NOMO-1 (cell line): ENCODE measurements at regions not wholly inside any gene's neighbourhood (a gene's known extent, or its start where the extent isn't known, plus 50 kb on each side); places are given as distances from the start of the nearest gene placed in this dataset.
A peak's percentile ranks its signal among the peaks of the same experiment; 100 is the strongest.
"Not testable (repeated sequence)": the region's sequence is repeated elsewhere in the genome, so short reads cannot be mapped to it uniquely, and the experiment has no call there.

Experiments
- DNase-seq, 2 experiments: peaks; one replicate each; lab custom pipeline; 2025; ENCODE audit not compliant: unreplicated experiment in 2 of 2; lab: John Stamatoyannopoulos, UW

GRCh38 chr5:44565360-44565759, 176.1 kb upstream of the FGF10 start:
- no peak for DNase-seq

DNA sequence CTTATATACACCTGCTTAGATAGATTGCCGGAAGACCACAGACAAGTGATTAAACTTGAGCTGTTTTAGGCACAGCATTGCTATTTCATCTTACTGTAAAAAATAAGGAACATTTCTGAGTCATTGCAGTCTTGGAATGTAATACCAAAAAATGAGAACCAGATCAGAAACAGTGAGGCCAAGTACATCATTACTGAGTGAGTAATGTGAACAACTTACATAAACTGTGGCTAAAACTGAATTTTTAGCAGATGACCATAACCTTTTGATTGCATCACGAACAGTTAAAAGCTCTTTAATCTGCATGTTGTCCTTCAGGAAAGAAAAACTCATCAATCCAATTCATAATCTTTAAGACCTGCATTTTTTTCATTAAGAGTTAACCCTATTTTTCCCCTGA, 157.1 kb upstream of the FGF10 start:
- DNase-seq: no peak

DNA sequence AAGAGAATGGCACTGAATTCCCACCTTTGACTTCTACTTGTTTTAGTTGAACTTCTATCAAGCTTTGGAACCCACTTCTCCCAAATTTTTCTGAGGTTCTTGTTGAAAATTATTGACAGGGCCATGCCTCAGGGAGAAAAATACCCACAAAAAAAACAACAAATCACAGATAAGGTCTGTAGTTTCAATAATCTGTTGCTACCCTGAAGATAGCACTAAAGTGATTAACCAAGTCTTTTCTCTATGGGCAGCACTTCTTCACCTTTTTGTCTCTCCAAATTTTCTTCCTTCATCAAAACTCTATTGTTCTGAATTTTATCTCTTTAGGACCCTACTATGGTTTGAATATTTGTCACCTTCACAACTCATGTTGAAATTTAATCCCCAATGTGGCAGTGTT, 154.3 kb upstream of the FGF10 start:
- no peak for DNase-seq

- no peak for DNase-seq
Observed at GRCh38 chr5:44542470-44542869, 153.2 kb upstream of the FGF10 start.

DNA sequence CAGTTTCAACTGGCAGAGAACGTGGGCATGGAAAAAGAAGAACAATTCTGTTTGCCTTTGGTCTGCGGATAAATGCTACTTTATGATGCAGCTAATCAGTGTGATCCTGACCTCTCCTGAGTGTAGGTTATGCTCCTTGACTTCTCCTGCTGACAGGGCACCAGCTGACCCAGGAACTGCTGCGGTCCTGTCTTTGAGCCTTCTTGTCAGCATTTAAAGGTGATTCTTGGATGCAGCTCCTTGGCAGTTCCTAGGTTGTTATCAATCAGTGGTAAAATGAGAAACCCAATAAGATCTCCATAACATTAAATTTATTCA, 150.3 kb upstream of the FGF10 start:
- DNase-seq: no peak

DNA sequence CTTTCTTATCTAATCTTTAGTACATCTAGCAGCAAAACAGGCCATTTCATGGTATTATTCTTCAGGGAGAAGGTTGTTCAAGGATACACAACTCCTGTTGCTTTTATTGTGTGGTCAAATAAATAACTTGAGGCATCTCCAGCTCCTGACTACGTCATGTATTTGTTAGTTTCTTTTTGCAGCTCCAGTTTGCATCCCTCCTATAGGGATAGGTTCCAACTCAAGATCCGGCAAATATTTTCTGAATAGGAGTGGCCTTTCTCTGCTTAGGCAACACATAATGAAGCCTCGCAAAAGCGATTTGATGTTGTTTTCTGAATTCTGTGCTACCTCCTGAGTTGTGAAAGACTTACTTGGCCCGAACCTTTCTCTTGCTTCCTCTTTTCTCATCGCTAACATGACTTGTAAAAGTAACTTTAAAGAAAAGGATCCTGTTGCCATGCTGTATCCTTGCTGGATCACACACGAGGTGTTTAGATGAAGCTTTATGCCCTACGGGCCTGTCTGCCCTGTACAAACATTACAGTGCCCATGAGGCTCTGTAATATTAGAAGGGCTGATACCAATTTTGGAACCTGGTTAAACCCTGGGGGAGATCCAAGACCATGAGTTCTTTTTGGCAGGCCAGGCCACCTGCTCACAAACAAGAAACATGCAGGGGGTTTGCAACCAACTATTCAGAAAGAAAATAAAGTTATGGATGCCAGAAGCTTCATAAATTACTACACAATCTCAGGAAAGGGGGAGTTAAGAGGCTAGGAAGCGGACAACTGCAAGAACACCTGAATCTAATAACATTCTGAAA, 149.8 kb upstream of the FGF10 start:
- DNase-seq: peak; percentile 55 to 64

DNA sequence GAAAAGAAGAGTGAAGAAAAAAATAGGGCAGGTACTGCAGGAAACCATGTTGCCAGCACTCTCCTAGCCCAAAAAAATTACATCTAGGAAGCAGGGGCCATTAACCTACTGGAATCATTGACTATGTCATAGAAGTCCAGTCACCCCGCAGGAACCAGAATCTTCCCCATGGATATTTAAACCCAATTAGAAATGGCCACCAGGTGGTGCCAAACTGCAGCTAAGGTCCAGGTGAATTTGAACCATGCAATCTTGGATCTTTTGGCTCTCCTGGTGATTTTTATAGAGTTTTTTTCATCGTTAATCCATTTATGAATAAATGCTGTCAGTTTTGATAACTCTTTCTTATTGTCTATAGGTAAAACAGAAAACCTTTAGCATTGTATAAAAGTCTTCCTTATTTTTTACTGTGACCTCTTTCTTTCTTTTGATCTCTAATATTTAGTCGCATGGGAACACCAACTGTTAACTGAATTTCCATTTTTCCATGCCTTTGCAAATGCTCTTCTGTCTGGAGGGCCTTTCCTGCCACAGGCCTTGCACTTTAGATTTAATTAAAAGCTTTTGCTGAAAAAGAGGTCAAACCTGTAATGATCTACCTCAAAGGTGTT, 147.5 kb upstream of the FGF10 start:
- peak in 1 of 2 experiments; percentile 4 for DNase-seq

DNA sequence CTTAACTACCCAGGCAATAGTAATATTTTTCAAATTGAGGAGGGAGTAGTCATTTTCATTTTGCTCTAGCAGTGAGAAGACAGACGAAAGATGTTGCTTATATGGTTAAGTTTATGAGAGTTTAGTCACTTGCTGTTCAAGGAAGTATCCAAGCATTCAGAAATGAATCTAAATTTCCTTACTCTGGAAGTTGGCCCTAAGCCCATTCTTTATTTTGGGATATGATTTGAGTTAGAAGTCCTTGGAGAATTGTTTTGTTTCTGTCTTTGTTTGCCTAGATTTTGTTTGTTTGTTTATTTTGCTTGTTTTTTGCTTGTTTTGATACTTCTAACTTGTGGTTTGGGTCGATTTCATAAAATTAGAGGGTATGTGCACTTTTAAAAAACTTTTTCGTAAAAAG, 146.4 kb upstream of the FGF10 start:
- DNase-seq: no peak

DNA sequence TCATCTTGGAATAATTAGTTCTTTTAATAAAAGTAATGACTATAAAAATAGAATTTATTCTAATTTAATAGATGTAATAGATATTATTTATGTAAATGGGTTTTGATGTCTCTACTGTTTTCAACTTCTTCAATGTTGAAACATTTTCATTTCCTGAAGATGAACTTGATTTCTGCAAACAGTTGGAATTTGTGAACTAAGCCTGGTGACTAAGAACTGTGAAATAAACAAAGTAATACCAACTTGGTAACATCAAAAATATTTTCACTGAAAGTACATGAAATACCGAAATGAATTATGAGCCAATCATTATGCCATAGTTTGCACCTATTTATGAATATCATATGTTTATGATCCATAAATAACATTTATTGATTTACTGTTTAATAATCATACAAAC, 143.8 kb upstream of the FGF10 start:
- DNase-seq: no peak

GRCh38 chr5:44531756-44532155, 142.5 kb upstream of the FGF10 start:
- DNase-seq: not testable (repeated sequence)

DNA sequence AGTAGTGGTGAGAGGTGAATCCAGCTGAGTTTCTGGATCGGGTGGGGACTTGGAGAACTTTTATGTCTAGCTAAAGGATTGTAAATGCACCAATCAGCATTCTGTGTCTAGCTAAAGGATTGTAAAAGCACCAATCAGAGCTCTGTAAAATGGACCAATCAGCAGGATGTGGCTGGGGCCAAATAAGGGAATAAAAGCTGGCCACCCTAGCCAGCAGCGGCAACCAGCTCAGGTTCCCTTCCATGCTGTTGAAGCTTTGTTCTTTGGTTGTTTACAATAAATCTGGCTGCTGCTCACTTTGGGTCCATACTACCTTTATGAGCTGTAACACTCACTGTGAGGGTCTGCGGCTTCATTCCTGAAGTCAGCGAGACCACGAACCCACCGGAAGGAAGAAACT, 141.6 kb upstream of the FGF10 start:
- not testable (repeated sequence) for DNase-seq

- DNase-seq: no peak
Observed at GRCh38 chr5:44511596-44511995, 122.4 kb upstream of the FGF10 start.

GRCh38 chr5:44506561-44506960, 117.3 kb upstream of the FGF10 start:
- no peak for DNase-seq

- no peak for DNase-seq
Observed at GRCh38 chr5:44499381-44499780, 110.2 kb upstream of the FGF10 start.

DNA sequence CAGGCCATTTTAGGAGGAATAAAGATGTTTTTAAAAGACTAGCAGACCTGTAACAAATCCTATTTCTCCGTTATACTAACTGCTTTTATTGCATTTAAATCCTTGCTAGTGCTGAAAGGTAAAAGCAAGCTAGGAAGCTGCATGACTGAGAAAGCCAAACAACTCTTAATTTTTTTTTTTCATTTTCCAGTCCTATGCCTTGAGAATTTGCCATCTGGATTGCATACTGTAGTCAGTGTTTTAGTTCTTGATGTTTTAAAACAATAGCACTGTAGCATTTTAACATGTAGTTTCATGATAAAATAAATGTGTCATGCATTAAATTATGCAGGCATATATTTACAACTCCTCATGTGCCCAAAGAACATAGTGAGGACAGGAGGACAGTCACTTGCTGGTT, 108.4 kb upstream of the FGF10 start:
- no peak for DNase-seq

- no peak for DNase-seq
Observed at GRCh38 chr5:44495280-44495679, 106.1 kb upstream of the FGF10 start.

DNA sequence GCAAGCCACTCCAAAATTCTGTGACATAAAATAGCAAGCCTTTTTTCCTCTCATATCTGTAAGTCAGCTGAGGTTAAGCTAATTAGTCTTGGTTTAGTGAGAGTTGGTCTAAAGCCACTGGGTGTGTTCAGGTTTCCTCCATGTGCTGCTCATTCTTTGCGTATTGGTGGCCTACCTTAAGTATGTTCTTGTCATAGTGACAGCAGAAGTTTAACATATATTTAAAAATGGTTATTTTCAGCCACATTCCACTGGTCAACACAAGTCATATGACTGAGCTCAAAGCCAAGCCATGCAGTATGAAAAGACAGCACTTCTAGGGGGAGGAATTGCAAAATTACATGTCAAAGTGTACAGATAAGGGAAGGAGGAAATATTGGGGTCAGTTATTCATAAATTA, 100.5 kb upstream of the FGF10 start:
- no peak for DNase-seq

GRCh38 chr5:44486591-44486990, 97.4 kb upstream of the FGF10 start:
- DNase-seq: no peak

DNA sequence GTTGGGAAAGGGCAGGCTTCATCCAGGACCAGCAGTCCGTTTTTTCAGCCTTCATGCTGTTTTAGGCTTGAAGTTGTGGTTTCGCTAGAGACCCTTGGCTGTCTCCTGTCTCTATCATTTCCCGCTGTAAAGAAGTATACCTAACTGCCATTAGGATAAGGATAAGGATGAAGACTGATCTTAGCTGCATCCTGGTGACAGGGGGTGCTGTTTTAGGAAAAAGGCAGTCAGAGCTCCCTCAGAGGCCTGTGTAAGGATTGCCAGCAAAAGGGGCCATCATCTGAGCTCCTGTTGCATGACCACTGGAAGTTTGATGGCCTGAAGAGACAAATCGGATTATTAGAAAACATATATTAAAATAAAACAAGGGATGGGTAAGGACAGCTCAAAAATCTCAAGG, 64.8 kb upstream of the FGF10 start:
- no peak for DNase-seq

- DNase-seq: no peak
Observed at GRCh38 chr5:44446399-44446798, 57.2 kb upstream of the FGF10 start.

DNA sequence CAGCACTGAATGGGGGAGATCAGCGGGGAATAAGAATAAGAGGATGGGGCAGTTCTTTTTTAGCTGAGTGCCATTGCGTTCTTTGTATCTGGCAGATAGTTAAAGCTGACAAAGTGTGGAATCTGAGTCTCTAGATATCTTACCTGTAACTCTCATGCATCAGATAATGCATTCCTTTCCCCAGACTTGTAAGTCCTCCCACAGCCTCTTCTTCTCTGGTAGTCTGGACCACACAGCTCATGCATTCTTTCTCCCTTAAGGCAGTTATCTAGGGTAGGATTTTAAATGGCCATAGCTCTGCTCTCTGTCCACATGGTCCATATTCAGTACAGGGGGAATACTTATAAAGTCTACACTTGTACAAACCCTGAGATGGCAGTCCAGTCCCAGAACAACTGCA, 54.0 kb upstream of the FGF10 start:
- DNase-seq: no peak

DNA sequence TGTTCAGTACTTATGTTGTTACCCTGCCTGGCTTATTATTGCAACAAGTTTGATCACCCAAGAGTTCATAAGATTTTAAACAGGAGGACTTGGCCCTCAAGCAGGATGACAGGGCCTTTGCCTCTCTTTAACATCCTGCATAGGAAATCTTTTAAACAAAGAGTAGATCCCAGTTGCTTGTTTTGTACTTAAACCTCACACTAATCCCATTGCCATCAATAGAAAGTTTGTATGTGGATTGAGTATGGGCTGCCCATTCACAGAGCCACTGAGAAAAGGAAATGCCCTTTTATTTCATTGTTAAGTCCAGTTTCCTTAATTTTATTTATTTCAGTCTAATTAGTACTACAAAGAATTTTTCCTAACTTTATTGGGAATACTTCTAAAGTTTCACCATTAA, 52.2 kb upstream of the FGF10 start:
- DNase-seq: no peak

- no peak for DNase-seq
Observed at GRCh38 chr5:44440186-44440585, 51.0 kb upstream of the FGF10 start.
